Vagina (tissue), 2 donors: ENCODE measurements at regions not wholly inside any gene's neighbourhood (a gene's known extent, or its start where the extent isn't known, plus 50 kb on each side); places are given as distances from the start of the nearest gene placed in this dataset.

ENCODE experiments used
- CTCF ChIP-seq, 3 experiments: fragments of 450-650 bp in 2 of 3; fragments of 200-600 bp in 1 of 3; sonication (generic) in 1 of 3; IDR thresholded peaks; one replicate each; pipeline ENCODE4 v1.5.1; 2017 to 2019; ENCODE audit warnings: antibody characterized with exemption in 3 of 3, mild to moderate bottlenecking in 2 of 3, moderate library complexity in 2 of 3
- POLR2A ChIP-seq, 2 donors: fragments of 450-650 bp; IDR thresholded peaks; one replicate each; pipeline ENCODE4 v1.6.1; 2017; ENCODE audit warnings: antibody characterized with exemption in 2 of 2, mild to moderate bottlenecking in 2 of 2, moderate library complexity in 2 of 2

GRCh38 chr4:38204339-38205035 is 244.3 kb downstream of the PTTG2 start:
- TF ChIP-seq CTCF (IDR thresholded peaks at IDR 0.05): no peak
- no peak for TF ChIP-seq POLR2A (IDR thresholded peaks at IDR 0.05)
